ENCODE measurements at regions not wholly inside any gene's neighbourhood (a gene's known extent, or its start where the extent isn't known, plus 50 kb on each side); places are given as distances from the start of the nearest gene placed in this dataset.

- DNase-seq (ENCODE audit: low read depth): no peak
- no peak overlapping the region for H3K4me3 ChIP-seq (ENCODE audit: low read depth, low read length)
- TF ChIP-seq CTCF (IDR thresholded peaks at IDR 0.05; ENCODE audit: insufficient read depth, low read depth, low read length): no peak
These were observed 83.9 kb downstream of the RPRM start for GRCh38 chr2:153394686-153395085.

- H3K4me3 ChIP-seq (ENCODE audit: low read depth, low read length): no peak overlapping the region
- no peak for DNase-seq (ENCODE audit: low read depth)
- TF ChIP-seq CTCF (IDR thresholded peaks at IDR 0.05; ENCODE audit: insufficient read depth, low read depth, low read length): no peak
These were observed 84.3 kb downstream of the RPRM start for GRCh38 chr2:153394247-153394646.

GRCh38 chr2:153393518-153393917 lies 85.0 kb downstream of the RPRM start:
- H3K4me3 ChIP-seq (ENCODE audit: low read depth, low read length): no peak overlapping the region
- no peak for TF ChIP-seq CTCF (IDR thresholded peaks at IDR 0.05; ENCODE audit: insufficient read depth, low read depth, low read length)
- no peak for DNase-seq (ENCODE audit: low read depth)

GRCh38 chr2:153391131-153391530 lies 87.4 kb downstream of the RPRM start:
- DNase-seq (ENCODE audit: low read depth): no peak
- TF ChIP-seq CTCF (IDR thresholded peaks at IDR 0.05; ENCODE audit: insufficient read depth, low read depth, low read length): no peak
- no peak overlapping the region for H3K4me3 ChIP-seq (ENCODE audit: low read depth, low read length)

- DNase-seq (ENCODE audit: low read depth): peak; percentile 2
- H3K4me3 ChIP-seq (ENCODE audit: low read depth, low read length): no peak overlapping the region
- no peak for TF ChIP-seq CTCF (IDR thresholded peaks at IDR 0.05; ENCODE audit: insufficient read depth, low read depth, low read length)
These were observed 90.3 kb downstream of the RPRM start for GRCh38 chr2:153388246-153388645.

- no peak for DNase-seq (ENCODE audit: low read depth)
- no peak overlapping the region for H3K4me3 ChIP-seq (ENCODE audit: low read depth, low read length)
- TF ChIP-seq CTCF (IDR thresholded peaks at IDR 0.05; ENCODE audit: insufficient read depth, low read depth, low read length): no peak
These were observed 91.4 kb downstream of the RPRM start for GRCh38 chr2:153387203-153387602.

- no peak for TF ChIP-seq CTCF (IDR thresholded peaks at IDR 0.05; ENCODE audit: insufficient read depth, low read depth, low read length)
- DNase-seq (ENCODE audit: low read depth): peak; percentile 5
These were observed 92.1 kb downstream of the RPRM start for GRCh38 chr2:153386481-153386897.

More at GRCh38 chr2:153386481-153386897, 92.1 kb downstream of the RPRM start:
- no peak overlapping the region for H3K4me3 ChIP-seq (ENCODE audit: low read depth, low read length)

Data from fibroblast of villous mesenchyme (primary cell).